Hematopoietic multipotent progenitor cell (in vitro differentiated cells): ENCODE measurements at regions not wholly inside any gene's neighbourhood (a gene's known extent, or its start where the extent isn't known, plus 50 kb on each side); places are given as distances from the start of the nearest gene placed in this dataset.

ENCODE experiments used
- DNase-seq, 3 donors: peaks; one replicate each; pipeline ENCODE4 v3.0.0-alpha.2; 2011 to 2015; ENCODE audit warnings: low read depth in 2 of 3, low spot score in 2 of 3

DNA sequence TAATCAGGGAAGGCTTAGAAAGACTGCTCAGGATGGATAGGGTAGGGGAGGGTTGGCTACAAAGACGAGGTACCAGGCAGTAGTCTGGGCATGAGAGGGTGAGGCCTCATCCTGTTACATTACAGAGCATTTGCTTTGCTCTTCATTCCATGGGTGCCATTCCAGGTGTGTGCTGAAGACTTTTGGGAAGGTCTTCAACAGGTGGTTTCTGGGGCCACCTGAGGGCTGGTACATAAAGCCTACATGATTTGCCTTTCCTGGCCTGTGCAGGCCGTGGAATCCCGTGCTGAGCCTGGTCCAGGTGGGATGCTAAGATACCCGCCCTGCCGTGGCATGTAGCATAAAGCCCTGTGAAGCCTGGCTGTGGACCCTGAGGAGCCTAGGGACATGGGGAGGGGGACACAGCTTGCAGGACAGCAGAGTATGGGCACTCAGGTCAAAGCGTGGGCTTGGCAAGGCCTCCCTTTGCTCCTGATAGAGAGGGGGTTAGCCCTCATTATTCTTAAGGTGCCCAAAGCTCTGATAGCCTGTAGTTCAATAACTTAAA, 55.6 kb upstream of the ZNF536 start:
- DNase-seq, result no peak

DNA sequence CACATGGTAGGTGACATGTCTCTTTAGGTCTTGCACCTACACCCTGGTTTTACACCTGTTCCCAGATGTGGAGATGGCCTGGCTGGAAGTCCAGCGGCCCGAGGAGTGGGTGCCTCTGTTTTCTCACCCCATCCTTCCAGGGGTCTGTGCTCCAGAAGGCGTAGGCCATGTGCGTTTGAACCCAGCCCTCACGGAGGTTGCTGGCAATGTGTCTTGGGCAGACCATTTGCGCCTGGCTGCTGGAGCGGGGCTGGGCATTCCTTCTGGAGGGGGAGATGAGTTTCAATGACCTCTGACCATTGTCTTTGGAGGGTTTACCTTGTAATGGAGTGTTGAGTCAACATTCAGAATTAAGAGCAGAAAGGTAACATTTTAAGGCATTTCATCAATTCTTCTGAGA, 54.8 kb upstream of the ZNF536 start:
- no peak for DNase-seq

DNA sequence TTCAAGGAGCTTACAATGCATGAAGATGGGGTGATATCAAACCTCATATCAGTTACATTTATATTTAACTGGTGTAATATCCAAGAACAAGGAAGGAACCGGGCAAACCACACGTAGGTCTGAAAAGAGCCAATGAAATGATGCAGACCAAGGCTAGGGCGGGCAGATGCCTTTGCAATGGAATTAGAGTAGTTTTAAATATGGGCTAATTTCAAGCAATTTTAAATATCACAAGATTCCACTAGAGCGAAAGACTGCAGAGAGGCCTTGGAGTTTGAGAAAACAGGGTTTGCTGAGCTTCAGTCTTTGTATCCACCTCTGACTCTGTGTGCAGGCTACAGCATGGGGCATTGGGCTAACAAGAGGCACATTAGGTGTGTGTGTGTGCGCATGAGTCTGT, 53.9 kb upstream of the ZNF536 start:
- DNase-seq, result no peak

DNA sequence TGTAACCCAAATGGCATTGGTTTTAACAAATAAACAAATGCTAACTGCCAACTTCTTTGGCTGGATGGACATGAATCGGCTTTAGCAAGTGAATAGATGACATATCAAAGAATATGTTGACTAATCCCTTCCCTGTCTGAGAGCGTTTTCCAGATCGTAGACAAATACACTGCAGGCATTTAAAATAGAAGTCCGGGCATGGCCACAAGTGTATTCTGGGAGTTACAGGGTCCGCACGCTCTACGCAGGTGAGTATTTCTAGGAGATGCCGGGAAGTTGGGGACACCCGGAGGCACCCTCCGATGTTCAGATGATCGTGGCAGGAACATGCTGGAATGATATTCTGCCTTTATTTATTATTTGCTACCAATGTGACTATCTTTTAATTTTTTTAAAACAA, 53.2 kb upstream of the ZNF536 start:
- no peak for DNase-seq

DNA sequence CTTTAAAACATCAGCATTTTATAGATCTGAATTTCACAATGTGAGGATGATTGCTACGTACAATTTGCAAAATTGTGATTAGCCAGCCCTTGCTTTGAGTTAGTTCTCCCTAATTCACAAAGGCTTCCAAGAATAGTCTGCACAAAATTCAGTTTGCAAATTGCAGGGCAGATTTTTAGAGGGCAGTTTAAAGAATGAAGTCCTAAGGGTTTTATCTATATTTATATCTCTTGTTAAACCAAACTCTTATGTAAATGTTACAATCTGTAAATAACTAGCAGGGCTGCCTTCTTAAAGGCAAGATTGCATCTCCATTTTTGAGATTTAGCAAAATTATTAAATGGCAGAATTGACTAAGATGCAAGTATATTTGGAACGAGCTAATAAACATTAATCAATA, 52.8 kb upstream of the ZNF536 start:
- DNase-seq, result no peak

DNA sequence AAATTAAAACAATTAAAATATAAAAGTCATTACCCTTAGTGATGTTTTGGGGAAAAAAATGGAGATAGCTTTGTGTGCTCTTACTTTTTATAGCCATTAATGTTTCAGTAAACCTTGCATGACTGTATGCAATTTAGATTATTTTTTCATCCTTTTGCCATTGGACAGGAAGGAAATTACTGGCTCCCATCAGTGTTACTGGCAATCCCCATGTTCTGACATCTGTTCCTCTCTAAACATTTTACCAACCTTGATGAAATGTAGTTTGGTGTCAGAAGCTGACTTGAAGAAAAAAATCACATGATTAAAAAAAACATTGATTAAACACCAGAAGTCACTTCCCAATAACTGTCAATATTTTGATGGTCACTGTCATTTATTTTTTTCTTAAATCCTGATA, 52.3 kb upstream of the ZNF536 start:
- DNase-seq, result no peak

DNA sequence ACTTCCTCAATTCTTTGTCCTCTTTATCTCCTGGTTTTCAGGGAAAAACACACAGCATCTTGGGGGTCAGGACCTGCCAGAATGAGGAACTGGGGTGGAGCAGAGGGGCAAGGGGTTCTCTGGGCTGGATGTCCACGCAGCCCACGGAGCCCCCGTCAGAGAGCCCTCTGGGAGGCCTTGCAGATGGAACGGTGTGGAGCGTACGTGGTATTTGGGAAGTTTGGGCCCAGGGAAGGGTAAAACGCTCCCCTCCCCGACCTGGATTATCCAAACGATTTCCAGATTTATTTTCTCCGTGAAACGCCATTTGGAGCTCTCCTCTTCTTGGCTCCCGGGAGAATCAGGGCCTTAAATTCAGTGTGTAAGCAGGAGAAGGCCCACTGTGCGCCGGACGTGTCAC, 51.7 kb upstream of the ZNF536 start:
- no peak for DNase-seq

DNA sequence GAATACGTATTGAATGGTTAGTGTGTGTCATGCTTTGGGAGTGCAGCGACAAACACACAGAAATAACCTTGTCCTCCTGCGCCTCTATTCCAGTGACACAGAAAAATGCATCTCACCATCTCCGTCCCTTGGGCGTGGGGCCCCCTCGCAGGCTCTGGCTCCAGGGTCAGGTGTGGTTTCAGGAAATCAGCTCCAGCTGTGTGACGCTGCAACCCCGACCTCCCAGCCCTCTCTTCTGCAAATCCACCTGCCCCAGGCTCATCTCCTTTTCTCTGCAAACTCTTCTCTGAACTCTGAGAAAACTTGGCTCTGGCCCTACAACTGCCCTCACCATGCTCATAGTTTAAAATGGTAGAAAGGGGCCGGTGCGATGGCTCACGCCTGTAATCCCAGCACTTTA, 51.3 kb upstream of the ZNF536 start:
- no peak for DNase-seq
